ENCODE measurements at regions not wholly inside any gene's neighbourhood (a gene's known extent, or its start where the extent isn't known, plus 50 kb on each side); places are given as distances from the start of the nearest gene placed in this dataset.

DNA sequence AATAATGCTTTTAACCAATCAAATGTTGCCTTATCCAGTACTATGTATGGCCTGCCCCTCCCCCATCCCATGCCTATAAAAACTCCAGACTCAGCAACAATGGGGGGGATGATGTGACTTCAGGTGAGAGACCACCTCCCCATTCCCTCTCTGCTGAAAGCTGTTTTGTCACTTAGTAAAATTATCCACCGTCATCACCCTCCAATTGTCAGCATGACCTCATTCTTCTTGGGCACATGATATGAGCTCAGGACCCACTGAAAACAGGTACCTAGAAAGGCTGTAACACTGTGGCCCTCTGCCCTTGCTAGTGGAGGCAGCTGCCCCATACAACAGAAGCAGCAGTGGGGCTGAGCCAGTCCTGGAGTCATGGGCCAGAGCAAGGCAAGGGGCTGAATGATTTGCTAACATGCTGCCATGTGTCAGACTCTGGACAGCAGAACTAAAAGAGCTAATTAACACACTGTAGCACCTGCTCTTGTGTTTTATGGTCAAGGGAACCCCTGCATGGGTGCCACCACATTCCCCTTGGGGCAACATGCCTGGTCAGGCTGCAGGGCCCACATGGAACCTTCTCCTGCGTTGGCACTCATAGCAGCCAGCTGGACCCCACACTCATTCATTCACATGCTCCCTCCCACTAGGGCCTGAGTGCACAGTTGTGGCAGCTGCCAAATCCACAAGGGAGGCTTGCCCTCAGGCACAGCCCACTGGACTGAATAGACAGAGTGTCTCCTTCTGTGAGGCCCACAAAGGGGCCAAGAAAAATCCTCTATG, 722.2 kb upstream of the PCDH20 start:
- TF ChIP-seq, protein P1, sequence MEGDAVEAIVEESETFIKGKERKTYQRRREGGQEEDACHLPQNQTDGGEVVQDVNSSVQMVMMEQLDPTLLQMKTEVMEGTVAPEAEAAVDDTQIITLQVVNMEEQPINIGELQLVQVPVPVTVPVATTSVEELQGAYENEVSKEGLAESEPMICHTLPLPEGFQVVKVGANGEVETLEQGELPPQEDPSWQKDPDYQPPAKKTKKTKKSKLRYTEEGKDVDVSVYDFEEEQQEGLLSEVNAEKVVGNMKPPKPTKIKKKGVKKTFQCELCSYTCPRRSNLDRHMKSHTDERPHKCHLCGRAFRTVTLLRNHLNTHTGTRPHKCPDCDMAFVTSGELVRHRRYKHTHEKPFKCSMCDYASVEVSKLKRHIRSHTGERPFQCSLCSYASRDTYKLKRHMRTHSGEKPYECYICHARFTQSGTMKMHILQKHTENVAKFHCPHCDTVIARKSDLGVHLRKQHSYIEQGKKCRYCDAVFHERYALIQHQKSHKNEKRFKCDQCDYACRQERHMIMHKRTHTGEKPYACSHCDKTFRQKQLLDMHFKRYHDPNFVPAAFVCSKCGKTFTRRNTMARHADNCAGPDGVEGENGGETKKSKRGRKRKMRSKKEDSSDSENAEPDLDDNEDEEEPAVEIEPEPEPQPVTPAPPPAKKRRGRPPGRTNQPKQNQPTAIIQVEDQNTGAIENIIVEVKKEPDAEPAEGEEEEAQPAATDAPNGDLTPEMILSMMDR (IDR thresholded peaks at IDR 0.05), result no peak

DNA sequence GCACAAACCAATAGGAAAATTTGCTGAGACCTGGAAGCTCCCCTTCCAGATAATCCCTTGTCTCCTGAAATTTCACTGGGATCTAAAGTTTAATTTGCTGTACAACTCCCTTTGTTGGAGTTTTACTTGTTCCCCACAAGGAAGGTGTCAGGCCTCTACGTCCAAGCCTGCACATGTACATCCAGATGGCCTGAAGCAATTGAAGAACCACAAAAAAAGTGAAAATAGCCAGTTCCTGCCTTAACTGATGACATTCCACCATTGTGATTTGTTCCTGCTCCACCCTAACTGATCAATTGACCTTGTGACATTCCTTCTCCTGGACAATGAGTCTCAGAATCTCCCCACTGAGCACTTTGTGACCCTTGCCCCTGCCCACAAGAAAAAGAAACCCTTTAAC, 716.0 kb upstream of the PCDH20 start:
- TF ChIP-seq, protein P1 (IDR thresholded peaks at IDR 0.05), result no peak

DNA sequence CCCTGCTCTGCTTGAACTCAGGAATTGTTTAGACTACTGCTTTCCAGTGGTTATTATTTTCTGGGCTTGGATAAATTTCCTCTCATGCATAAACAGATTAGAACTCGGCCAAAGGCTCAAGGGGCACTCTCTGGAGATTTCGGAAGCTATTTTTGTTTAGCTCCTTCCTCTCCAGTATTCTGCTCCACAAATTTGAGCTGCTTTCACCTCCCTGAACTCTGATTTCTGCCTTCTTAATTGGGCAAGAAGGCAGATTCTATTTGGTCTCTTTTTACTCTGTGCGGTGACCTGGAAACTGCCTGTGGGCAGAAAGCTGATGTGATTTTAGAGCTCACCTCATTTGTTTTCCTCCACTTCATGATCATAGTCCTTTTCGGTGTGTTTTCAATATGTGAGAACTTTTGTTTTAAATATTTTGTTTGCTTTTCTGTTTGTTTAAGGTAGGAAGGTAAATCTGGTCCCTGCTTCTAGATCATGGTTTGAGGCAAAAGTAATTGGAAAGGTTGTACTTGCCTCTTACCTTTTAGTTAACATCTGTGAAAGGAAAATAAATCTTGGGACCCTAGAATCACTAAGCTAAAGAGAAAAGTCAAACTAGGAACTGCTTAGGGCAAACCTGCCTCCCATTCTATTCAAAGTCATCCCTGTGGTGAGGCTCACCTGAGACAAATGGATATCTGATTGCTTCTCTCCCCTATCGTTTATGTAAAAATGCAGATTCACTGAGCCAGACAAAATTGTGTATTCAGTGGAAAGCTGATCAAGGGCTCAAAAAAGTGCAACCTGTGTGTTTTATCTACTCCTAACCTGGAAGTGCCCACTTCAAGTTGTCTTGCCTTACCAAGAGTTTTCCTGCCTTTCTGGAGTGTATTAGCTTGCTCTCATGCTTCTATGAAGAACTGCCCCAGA, 714.7 kb upstream of the PCDH20 start:
- TF ChIP-seq, protein P1 (IDR thresholded peaks at IDR 0.05), result no peak

DNA sequence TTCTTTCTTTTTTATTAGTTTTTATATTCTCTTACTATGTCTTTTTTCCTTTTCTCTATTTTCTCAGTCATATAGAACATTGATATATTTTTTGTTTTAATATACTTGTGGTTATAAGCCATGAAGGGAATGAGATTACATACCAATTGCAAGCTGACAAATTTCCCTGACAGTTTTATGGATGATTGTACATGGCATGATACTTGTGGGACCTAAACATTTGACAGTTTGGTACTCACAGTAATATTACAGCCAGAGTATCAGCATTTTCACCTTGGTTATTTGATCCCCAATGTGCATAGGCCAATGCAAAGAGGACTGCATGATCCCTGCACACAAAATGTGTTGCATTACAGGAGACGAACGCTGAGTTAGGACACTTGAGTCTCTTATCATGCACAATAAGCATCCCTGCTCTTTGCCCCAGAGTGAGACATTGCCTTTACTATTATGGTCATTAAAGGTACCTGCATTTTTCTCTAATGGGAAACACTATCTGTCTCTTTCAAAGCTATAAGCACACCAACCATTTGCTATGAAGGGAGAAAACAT, 713.4 kb upstream of the PCDH20 start:
- TF ChIP-seq, protein P1 (IDR thresholded peaks at IDR 0.05), result no peak

DNA sequence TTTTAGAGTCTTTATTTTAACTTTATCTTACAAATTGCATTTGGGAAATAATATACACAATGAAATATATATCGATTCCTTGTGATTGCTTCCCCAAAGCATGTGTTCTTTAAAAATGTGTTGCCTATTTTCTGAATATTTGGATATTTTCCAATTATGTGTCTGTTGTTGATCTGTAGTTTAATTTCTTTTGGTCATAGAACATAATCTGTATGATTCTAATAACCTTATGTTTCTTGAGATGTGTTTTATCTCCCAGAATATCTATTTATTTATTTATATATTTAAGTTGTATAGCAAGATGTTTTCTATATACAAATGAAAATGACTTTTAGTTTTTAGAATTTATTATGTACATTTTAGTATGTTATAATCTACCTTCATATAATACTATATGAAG, 710.8 kb upstream of the PCDH20 start:
- TF ChIP-seq, protein P1 (IDR thresholded peaks at IDR 0.05), result no peak

DNA sequence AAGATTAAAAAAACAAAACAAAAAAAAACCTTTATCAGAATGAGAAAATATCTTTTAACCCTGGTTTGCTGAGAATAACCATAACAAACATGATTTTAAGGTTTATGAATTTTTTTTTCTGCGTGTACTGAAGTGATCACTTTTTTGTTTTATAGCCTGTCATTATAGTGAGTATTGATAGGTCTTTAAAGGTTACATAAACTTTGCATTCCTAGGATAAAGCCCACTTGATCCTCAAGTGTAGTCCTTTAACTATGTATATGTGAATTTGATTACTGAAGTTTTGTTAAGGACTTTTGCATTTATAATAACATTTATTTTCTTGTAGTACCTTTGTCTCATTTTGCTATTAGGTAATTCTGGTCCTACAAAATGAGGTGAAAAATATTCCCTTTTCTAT, 709.8 kb upstream of the PCDH20 start:
- TF ChIP-seq, protein P1 (IDR thresholded peaks at IDR 0.05), result no peak

DNA sequence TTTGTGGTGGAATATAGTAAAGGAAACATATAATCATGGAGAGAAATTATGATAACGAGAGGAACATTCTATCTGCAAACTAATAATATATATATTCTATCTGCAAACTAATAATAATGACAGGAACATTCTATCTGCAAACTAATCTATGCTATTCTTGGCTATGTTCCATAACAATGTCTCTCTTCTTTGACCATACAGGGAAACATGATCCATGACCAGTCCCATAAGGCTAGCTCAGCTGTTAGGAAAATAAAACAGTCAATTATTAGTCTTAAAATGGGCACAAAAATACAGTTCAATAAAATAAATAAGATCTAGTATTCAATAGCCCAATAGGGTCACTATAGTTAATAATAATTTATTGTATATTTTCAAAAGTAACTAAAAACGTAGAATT, 707.8 kb upstream of the PCDH20 start:
- TF ChIP-seq, protein P1 (IDR thresholded peaks at IDR 0.05), result no peak

All from LNCAP (cell line).